WI38 (cell line): ENCODE measurements at regions not wholly inside any gene's neighbourhood (a gene's known extent, or its start where the extent isn't known, plus 50 kb on each side); places are given as distances from the start of the nearest gene placed in this dataset.
"Not testable (repeated sequence)": the region's sequence is repeated elsewhere in the genome, so short reads cannot be mapped to it uniquely, and the experiment has no call there.

ENCODE experiments used
- H3K4me3 ChIP-seq: 2 replicates; pipeline ENCODE4 v1.5.1; 2011; ENCODE audit warnings: low read depth, mild to moderate bottlenecking, control low read depth, low read length
- TF ChIP-seq, protein P1 (sequence below): IDR thresholded peaks from 2 replicates; pipeline ENCODE4 v1.5.1; 2012; ENCODE audit warnings: low read depth, mild to moderate bottlenecking, control low read depth, low read length

GRCh38 chr18:26628017-26628416, 79.7 kb upstream of the KCTD1 start:
- TF ChIP-seq, protein P1, sequence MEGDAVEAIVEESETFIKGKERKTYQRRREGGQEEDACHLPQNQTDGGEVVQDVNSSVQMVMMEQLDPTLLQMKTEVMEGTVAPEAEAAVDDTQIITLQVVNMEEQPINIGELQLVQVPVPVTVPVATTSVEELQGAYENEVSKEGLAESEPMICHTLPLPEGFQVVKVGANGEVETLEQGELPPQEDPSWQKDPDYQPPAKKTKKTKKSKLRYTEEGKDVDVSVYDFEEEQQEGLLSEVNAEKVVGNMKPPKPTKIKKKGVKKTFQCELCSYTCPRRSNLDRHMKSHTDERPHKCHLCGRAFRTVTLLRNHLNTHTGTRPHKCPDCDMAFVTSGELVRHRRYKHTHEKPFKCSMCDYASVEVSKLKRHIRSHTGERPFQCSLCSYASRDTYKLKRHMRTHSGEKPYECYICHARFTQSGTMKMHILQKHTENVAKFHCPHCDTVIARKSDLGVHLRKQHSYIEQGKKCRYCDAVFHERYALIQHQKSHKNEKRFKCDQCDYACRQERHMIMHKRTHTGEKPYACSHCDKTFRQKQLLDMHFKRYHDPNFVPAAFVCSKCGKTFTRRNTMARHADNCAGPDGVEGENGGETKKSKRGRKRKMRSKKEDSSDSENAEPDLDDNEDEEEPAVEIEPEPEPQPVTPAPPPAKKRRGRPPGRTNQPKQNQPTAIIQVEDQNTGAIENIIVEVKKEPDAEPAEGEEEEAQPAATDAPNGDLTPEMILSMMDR = no peak
- no peak overlapping the region for H3K4me3 ChIP-seq

DNA sequence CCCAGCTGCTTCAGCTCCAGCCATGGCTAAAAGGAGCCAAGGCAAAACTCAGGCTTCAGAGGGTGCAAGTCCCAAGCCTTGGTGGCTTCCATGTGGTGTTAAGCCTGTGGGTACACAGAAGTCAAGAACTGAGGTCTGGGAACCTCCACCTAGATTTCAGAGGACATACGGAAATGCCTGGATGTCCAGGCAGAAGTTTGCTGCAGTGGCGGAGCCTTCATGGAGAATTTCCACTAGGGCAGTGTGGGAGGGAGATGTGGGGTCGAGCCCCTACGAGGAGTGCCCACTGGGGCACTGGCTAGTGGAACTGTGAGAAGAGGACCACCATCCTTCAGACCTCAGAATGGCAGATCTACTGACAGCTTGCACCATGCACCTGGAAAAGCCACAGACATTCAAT, 76.1 kb upstream of the KCTD1 start:
- no peak overlapping the region for H3K4me3 ChIP-seq
- TF ChIP-seq, protein P1 = no peak

DNA sequence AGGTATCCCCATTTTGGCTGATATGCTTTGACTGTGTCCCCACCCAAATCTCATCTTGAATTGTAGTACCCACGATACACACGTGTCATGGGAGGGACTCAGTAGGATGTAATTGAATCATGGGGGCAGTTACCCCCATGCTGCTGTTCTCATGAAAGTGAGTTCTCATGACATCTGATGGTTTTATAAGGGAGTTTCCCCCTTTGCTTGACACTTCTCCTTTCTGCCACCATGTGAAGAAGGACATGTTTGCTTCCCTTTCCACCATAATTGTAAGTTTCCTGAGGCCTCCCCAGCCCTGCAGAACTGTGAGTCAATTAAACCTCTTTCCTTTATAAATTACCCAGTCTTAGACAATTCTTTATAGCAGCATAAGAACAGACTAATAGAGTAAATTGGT, 75.0 kb upstream of the KCTD1 start:
- not testable (repeated sequence) for H3K4me3 ChIP-seq

GRCh38 chr18:26621161-26622026, 73.0 kb upstream of the KCTD1 start:
- H3K4me3 ChIP-seq = no peak overlapping the region
- TF ChIP-seq, protein P1 = no peak

DNA sequence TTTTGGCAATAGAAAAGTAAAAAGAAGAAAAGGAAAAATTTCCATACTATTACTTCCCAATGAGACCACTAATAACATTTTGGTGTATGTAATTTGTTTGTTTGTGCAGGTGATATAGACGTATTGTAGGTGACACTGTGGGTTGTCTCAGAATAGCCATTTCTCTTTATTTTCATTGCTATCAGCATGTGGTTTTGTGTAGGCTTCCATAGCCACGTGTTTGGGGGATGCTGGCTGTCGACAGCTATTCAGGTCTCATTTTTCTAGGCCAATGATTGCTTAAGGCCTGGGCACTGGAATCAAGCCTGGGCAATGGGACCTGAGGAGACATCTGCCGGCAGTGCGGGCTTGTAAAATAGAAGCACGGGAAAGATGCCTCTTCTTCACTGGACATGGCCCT, 71.0 kb upstream of the KCTD1 start:
- H3K4me3 ChIP-seq = no peak overlapping the region
- TF ChIP-seq, protein P1 = no peak

DNA sequence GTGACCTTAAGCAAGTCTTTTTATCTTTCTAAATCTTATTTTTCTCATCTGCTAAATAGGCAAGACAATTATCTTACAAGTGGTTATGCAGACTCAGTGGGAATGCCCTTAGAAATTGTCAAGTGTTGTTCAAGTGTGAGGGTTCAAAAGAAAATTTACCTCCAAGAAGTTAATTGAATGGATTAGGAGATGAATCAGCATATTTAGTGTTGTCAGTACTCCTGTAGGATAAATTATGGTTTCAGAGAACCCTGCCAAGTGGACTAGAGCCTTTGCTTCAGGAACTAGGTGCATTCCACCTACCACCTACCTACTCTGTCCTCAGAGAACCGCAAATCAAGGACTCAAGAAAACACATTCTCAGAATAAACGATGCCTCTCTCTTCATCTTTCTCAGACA, 69.8 kb upstream of the KCTD1 start:
- TF ChIP-seq, protein P1 = no peak
- H3K4me3 ChIP-seq = no peak overlapping the region

GRCh38 chr18:26617151-26617554, 68.8 kb upstream of the KCTD1 start:
- TF ChIP-seq, protein P1 = no peak
- H3K4me3 ChIP-seq = no peak overlapping the region

DNA sequence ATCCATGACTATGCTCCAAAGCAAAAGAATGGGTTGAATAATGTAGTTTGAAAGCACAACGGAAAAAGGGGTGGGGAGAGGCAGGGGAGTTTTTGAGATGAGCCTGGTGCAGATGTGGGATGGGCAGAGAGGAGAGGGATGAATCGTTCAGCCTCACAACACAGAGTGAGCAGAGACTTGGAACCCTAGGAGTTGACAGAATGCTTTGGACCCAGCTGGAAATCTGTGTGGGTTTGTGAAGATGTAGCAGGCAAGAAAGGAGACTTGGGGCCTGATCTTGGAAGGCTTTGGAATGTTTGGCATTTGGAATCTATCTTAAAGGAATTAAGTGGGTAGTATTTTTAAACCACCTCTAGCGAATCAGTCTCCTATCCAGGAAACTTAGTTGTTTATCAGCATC, 66.0 kb upstream of the KCTD1 start:
- no peak overlapping the region for H3K4me3 ChIP-seq
- TF ChIP-seq, protein P1 = no peak
